ENCODE measurements at regions not wholly inside any gene's neighbourhood (a gene's known extent, or its start where the extent isn't known, plus 50 kb on each side); places are given as distances from the start of the nearest gene placed in this dataset.
"Not testable (repeated sequence)": the region's sequence is repeated elsewhere in the genome, so short reads cannot be mapped to it uniquely, and the experiment has no call there.

- no peak for DNase-seq (ENCODE audit: low read depth)
Observed at GRCh38 chr11:79507706-79508105, 66.9 kb upstream of the TENM4 start.

GRCh38 chr11:79506734-79507344, 66.0 kb upstream of the TENM4 start:
- no peak for DNase-seq (ENCODE audit: low read depth)

- DNase-seq (ENCODE audit: low read depth): no peak
Observed at GRCh38 chr11:79506124-79506523, 65.3 kb upstream of the TENM4 start.

GRCh38 chr11:79503028-79503427, 62.2 kb upstream of the TENM4 start:
- DNase-seq (ENCODE audit: low read depth): no peak

GRCh38 chr11:79501707-79502106, 60.9 kb upstream of the TENM4 start:
- DNase-seq (ENCODE audit: low read depth): no peak

- not testable (repeated sequence) for DNase-seq (ENCODE audit: low read depth)
Observed at GRCh38 chr11:79499929-79500328, 59.1 kb upstream of the TENM4 start.

- no peak for DNase-seq (ENCODE audit: low read depth)
Observed at GRCh38 chr11:79498667-79499066, 57.8 kb upstream of the TENM4 start.

- peak; percentile 44 for DNase-seq (ENCODE audit: low read depth)
Observed at GRCh38 chr11:79493555-79494171, 52.8 kb upstream of the TENM4 start.

- DNase-seq (ENCODE audit: low read depth): no peak
Observed at GRCh38 chr11:79492008-79492407, 51.2 kb upstream of the TENM4 start.
